GM21360 (cell line): ENCODE measurements at regions not wholly inside any gene's neighbourhood (a gene's known extent, or its start where the extent isn't known, plus 50 kb on each side); places are given as distances from the start of the nearest gene placed in this dataset.

Source experiments
- ATAC-seq: cut with Tn5 transposase; IDR thresholded peaks from one replicate; pipeline ENCODE4 v1.9.1; 2021; ENCODE audit warnings: mild to moderate bottlenecking, moderate library complexity; ENCODE audit not compliant: unreplicated experiment

DNA sequence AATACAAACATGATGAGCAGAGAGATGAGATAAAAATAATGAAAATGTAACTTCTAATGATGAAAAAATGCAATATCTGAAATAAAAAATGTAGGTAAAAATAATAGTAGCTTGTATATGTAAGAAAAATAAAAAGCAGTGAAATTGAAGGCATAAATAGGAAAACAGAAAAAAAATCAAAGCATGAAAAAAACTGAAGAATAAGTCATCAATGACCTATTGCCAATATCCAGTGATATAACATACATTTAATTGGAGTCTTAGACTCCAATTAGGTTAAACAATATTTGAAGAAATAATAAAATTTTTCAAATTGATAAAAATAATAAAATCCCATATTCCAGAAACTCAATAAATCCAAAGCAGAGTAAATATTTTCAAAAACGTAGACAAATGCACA is 114.0 kb upstream of the HDGFL1 start:
- ATAC-seq: no peak

- ATAC-seq: no peak
Observed at GRCh38 chr6:22457996-22458395, 111.4 kb upstream of the HDGFL1 start.

GRCh38 chr6:22466665-22467245 is 102.6 kb upstream of the HDGFL1 start:
- ATAC-seq: no peak

DNA sequence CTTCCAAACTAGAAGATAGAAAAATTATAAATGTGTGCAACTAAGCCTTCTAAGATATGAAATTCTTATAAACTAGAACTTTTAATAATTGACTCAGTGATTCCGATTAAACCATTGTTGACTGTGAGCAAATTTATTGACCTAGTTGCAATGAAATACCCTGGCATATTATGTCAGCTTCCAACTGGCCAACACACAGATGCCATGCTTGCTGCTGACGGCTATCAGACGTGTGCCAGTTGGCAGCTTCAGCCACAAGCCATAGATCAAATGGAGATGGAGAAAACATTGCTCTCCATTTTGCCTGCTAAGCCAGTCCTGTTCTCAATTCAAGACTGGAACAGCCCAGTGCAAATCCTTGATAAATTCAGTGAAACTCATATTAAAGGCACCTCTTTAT is 101.7 kb upstream of the HDGFL1 start:
- no peak for ATAC-seq

DNA sequence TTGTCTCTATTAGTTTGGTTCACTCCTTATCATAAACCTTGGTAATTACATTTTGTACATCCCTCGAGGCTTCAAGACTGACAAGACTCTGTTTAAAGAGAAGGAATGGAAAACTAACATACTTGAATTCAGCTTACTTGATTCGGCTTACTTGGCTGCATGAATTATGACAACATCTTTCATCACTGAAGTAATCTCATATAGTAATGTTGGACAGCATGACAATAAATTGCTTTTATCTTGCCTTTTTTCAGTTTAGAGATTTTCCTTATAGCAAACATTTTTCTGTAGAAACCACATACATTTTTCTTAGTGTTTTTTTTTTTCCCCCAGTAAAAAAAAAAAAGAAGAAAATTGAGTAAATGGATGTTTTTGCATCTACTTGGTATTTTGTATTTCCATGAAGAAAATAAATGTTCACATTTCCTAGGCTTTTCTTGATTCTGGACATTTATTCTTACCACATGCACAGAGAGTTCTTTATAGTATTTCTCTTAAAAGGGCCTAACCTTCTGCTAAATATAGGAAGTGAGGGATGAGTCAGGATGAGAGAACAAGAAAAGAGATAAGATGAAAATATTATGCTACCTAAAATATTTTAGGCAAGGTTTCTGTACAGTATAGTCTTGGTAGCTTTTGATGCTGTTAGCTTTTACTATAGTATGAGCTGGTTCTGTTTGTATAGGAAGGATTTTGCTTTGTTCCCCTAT is 101.0 kb upstream of the HDGFL1 start:
- ATAC-seq: no peak

- no peak for ATAC-seq
Observed at GRCh38 chr6:22470454-22471131, 98.8 kb upstream of the HDGFL1 start.

DNA sequence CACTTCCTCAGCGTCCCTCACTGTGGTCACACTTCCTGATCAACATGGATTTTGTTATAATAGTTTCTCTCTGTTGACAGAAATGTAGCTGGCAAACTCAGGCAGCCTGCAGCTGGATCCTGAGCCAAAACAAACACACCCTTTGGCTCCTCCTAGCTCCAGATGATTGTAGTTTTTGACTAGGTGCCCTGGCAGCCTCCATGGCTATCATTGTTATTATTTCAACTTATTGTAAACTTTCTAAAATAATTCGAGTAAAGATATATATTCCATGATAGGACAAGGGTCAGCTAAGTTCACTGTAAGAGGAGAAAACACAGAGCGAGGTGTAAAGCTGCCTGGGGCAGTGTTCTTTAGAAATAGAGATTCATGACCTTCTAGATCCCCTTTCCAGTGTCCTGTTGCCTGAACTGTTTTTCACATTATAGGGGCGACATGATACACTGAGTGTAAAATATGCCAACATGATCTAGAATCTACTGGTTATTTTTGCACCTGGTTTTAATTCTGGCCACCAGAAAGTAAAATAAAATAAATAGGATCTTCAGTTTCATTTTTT is 98.2 kb upstream of the HDGFL1 start:
- no peak for ATAC-seq

DNA sequence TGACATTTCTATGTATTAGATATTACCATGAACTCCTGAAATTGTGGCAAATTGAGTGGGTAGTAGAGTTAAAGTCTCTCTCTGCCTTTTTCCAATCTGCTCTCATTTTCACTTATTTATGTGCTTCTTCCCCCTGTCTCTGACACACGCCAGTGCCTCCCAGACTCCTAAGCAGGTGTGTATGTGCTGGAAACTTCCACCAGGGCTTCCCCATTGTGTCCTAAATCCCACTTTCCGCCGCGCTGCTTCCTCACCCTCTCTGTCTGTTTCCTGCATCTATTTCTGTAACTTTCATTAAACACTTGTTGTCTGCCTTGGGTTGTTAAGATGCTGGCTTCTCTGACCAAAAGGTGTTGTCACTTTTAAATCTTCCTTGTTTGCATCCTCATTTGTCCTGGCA is 97.6 kb upstream of the HDGFL1 start:
- no peak for ATAC-seq

DNA sequence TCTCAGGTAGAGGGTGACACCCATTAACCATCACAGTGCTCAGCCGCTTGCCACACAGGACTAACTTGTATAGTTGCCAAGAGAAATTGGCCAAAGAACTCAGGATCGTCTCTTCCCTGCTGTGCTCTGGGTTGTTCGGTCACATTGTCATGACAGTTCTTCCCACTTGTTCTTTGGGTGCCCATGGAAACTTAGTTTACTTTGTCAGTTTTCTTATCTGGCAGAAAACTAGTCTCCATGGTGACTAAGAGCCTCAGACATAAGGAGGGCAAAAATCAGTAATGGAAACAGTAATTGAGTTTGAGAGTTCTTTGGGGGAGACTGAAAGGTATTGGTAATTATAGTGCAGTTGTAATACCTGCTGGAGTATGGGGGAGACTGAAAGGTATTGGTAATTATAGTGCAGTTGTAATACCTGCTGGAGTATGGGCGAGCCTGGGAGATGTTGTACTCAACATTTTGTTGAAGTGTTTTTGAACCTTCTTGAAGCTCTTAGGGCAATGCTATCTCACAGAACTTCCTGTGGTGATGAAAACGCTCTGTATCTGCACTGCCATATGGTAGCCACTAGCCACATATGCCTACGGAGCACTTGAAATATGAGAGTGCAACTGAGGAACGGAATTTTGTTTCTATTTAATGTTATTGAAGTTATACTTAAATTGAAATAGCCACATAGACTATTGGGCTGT is 95.2 kb upstream of the HDGFL1 start:
- no peak for ATAC-seq

DNA sequence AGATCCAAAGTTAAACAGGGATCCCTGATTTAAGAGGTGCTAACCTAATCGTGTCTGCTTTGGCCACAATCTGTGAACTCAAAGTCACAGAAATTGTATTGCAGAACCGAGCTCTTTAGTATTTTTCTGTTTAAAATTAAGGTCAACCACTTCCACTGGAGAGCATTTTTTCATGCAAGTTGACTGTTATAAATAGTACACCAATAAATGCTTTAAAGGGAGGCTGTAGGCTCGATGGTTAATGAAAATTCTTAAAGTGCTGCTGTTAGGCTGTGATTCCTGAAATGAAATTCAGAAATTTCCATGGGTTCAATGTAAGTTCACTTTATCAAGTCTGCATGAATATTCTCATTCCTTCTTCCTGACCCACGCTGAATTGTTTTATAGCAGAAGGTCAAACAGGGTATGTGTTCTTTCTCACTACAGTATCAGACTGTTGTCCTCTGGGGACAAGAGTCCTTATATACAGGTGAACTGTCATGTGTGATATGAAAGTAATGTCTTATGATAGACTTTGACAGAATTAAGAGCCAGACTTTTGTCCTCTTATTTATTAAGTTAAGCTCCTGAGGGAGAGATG is 92.5 kb upstream of the HDGFL1 start:
- no peak for ATAC-seq

GRCh38 chr6:22497276-22497675 is 72.1 kb upstream of the HDGFL1 start:
- ATAC-seq: no peak

- ATAC-seq: no peak
Observed at GRCh38 chr6:22499815-22500214, 69.6 kb upstream of the HDGFL1 start.

- no peak for ATAC-seq
Observed at GRCh38 chr6:22506496-22506895, 62.9 kb upstream of the HDGFL1 start.

- no peak for ATAC-seq
Observed at GRCh38 chr6:22512686-22513427, 56.5 kb upstream of the HDGFL1 start.

DNA sequence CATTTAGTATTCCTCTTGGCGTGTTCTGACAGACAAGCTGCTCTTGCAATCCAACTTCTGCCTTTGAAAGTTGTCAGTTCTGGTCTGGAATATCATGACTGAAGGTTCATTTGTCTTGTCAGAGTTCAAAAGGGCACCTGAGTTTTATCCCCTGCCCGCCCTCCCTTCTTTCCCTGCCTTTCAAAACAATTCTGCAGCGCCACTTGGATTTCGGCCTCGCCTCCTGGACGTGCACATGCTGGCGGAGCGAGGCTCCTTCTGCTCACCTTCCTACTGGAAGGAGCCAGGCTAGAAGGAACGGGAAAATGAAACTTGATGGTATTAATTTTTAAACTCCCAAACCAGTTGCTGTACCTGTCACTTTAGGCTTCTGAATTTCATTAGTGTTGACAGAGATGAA is 55.7 kb upstream of the HDGFL1 start:
- no peak for ATAC-seq

DNA sequence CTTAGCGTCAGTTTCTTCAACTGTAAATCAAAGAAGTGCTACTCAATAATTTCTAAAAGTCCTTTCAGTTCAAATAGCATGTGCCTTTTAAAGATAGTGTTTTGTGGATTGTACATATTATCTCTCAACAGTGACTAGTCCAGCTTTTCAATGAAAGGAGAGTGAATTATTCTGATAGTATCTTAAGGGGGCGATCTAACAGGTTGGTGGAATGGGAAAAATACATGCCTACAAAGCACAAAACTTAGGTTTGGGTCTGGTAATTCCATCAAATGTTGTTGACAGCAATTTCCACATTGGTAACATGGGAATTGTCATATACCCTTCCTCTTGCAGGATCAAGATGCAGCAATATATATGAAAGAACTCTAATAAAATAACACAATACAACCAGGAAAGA is 50.1 kb upstream of the HDGFL1 start:
- no peak for ATAC-seq
